ENCODE measurements at regions not wholly inside any gene's neighbourhood (a gene's known extent, or its start where the extent isn't known, plus 50 kb on each side); places are given as distances from the start of the nearest gene placed in this dataset.
A peak's percentile ranks its signal among the peaks of the same experiment; 100 is the strongest.

- Histone ChIP-seq H4K20me1 (ENCODE audit: insufficient read depth, low read length) (no peaks in the 10 kb centered on the region), H2AFZ (ENCODE audit: insufficient read depth, low read depth, low read length, poor library complexity, severe bottlenecking) (no peak overlapping the region), H3K9ac (ENCODE audit: insufficient read depth, low read length, poor library complexity, severe bottlenecking) (no peak overlapping the region), H3K27ac (ENCODE audit: low read depth in 1 of 2, low read length in 2 of 2) (no peak overlapping the region), H3K79me2 (ENCODE audit: insufficient read depth, low read length) (no peaks in the 10 kb centered on the region), H3K4me1 (ENCODE audit: control insufficient read depth in 1 of 2, insufficient read depth in 2 of 2, low read length in 2 of 2) (no peaks in the 10 kb centered on the region), H3K27me3 (ENCODE audit: control insufficient read depth in 2 of 2, insufficient read depth in 2 of 2, low read length in 2 of 2) (no peaks in the 10 kb centered on the region), H3K4me3 (replicated peaks in 1 of 3; ENCODE audit: low read depth in 2 of 3, low read length in 3 of 3) (no peak overlapping the region), H3K9me3 (replicated peaks in 1 of 2; ENCODE audit: control insufficient read depth in 1 of 2, insufficient read depth in 1 of 2, low read length in 2 of 2) (no peaks in the 10 kb centered on the region), H3K4me2 (replicated peaks; ENCODE audit: extremely low read depth, low read length, poor library complexity, severe bottlenecking) (no peak overlapping the region), H3K36me3 (replicated peaks in 1 of 2; ENCODE audit: control insufficient read depth in 1 of 2, insufficient read depth in 2 of 2, low read length in 2 of 2) (no peaks in the 10 kb centered on the region)
- H3K4me1 Mint-ChIP-seq: no peaks in the 10 kb centered on the region
- no peak overlapping the region for H3K4me3 Mint-ChIP-seq
- H3K36me3 Mint-ChIP-seq: no peaks in the 10 kb centered on the region
- DNase-seq: no peak
- 100% methylated on average over 2 of the region's 4 CpGs for WGBS (ENCODE audit: insufficient coverage)
- TF ChIP-seq, protein P1, sequence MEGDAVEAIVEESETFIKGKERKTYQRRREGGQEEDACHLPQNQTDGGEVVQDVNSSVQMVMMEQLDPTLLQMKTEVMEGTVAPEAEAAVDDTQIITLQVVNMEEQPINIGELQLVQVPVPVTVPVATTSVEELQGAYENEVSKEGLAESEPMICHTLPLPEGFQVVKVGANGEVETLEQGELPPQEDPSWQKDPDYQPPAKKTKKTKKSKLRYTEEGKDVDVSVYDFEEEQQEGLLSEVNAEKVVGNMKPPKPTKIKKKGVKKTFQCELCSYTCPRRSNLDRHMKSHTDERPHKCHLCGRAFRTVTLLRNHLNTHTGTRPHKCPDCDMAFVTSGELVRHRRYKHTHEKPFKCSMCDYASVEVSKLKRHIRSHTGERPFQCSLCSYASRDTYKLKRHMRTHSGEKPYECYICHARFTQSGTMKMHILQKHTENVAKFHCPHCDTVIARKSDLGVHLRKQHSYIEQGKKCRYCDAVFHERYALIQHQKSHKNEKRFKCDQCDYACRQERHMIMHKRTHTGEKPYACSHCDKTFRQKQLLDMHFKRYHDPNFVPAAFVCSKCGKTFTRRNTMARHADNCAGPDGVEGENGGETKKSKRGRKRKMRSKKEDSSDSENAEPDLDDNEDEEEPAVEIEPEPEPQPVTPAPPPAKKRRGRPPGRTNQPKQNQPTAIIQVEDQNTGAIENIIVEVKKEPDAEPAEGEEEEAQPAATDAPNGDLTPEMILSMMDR (IDR thresholded peaks at IDR 0.05): no peak
- no peaks in the 10 kb centered on the region for H3K9me3 Mint-ChIP-seq
- intact Hi-C loops (cut with micrococcal nuclease): no loop called here
- peaks cover 0 to 8% (median 4%) of the 10 kb centered on the region in 3 donors for H3K27me3 Mint-ChIP-seq (ENCODE audit: low read depth in 3 of 3)
- peak overlapping the region in 1 of 7 donors; percentile 45 for H3K27ac Mint-ChIP-seq
Measured at GRCh38 chr2:126786765-126787164, 111.9 kb upstream of the TEX51 start.

GRCh38 chr2:126787289-126787688 lies 111.4 kb upstream of the TEX51 start:
- no peak overlapping the region for H3K27ac ChIP-seq (ENCODE audit: low read depth in 1 of 2, low read length in 2 of 2)
- TF ChIP-seq, protein P1 (IDR thresholded peaks at IDR 0.05): no peak
- H4K20me1 ChIP-seq (ENCODE audit: insufficient read depth, low read length): no peaks in the 10 kb centered on the region
- no peaks in the 10 kb centered on the region for H3K27me3 ChIP-seq (ENCODE audit: control insufficient read depth in 2 of 2, insufficient read depth in 2 of 2, low read length in 2 of 2)
- Mint-ChIP-seq H3K9me3 (no peaks in the 10 kb centered on the region), H3K36me3 (no peaks in the 10 kb centered on the region), H3K4me1 (no peaks in the 10 kb centered on the region), H3K27ac (peak overlapping the region in 1 of 7 donors; percentile 13), H3K27me3 (ENCODE audit: low read depth in 3 of 3) (peaks cover 0 to 7% (median 4%) of the 10 kb centered on the region in 3 donors), H3K4me3 (no peak overlapping the region)
- no peaks in the 10 kb centered on the region for H3K9me3 ChIP-seq (replicated peaks in 1 of 2; ENCODE audit: control insufficient read depth in 1 of 2, insufficient read depth in 1 of 2, low read length in 2 of 2)
- H3K79me2 ChIP-seq (ENCODE audit: insufficient read depth, low read length): no peaks in the 10 kb centered on the region
- no peak overlapping the region for H3K4me3 ChIP-seq (replicated peaks in 1 of 3; ENCODE audit: low read depth in 2 of 3, low read length in 3 of 3)
- H3K4me2 ChIP-seq (replicated peaks; ENCODE audit: extremely low read depth, low read length, poor library complexity, severe bottlenecking): no peak overlapping the region
- intact Hi-C loops (cut with micrococcal nuclease): no loop called here
- H3K4me1 ChIP-seq (ENCODE audit: control insufficient read depth in 1 of 2, insufficient read depth in 2 of 2, low read length in 2 of 2): no peaks in the 10 kb centered on the region
- no peak overlapping the region for H3K9ac ChIP-seq (ENCODE audit: insufficient read depth, low read length, poor library complexity, severe bottlenecking)
- no peak for DNase-seq
- WGBS (ENCODE audit: insufficient coverage): 100% methylated on average over 4 of the region's 4 CpGs
- H3K36me3 ChIP-seq (replicated peaks in 1 of 2; ENCODE audit: control insufficient read depth in 1 of 2, insufficient read depth in 2 of 2, low read length in 2 of 2): no peaks in the 10 kb centered on the region
- no peak overlapping the region for H2AFZ ChIP-seq (ENCODE audit: insufficient read depth, low read depth, low read length, poor library complexity, severe bottlenecking)
